GM18951 (cell line): ENCODE measurements at regions not wholly inside any gene's neighbourhood (a gene's known extent, or its start where the extent isn't known, plus 50 kb on each side); places are given as distances from the start of the nearest gene placed in this dataset.

ENCODE experiments used
- POLR2A ChIP-seq: IDR thresholded peaks from 4 replicates; pipeline ENCODE4 v1.6.1; 2011; ENCODE audit warnings: mild to moderate bottlenecking; ENCODE audit not compliant: insufficient read length, insufficient read depth; ENCODE audit errors: extremely low read depth
- in situ Hi-C: fragments of 300-500 bp; cut with MboI; formaldehyde crosslinking; loops from one replicate; pipeline ENCODE4 v1.12.0; 2022; ENCODE audit warnings: low sequenced_read_pairs, mixed read lengths, inconsistent platforms; ENCODE audit not compliant: unreplicated experiment

- no peak for TF ChIP-seq POLR2A
- in situ Hi-C loops = no loop called here
These were observed 994.2 kb downstream of the UQCRFS1 start for GRCh38 chr19:28218728-28219127.

GRCh38 chr19:28217022-28217421 is 995.9 kb downstream of the UQCRFS1 start:
- in situ Hi-C loops = no loop called here
- no peak for TF ChIP-seq POLR2A

GRCh38 chr19:28213470-28214082 is 999.4 kb downstream of the UQCRFS1 start:
- in situ Hi-C loops = no loop called here
- TF ChIP-seq POLR2A = no peak

- in situ Hi-C loops = no loop called here
- TF ChIP-seq POLR2A = no peak
These were observed 1002.1 kb downstream of the UQCRFS1 start for GRCh38 chr19:28210886-28211285.

GRCh38 chr19:28208745-28209144 is 1004.2 kb downstream of the UQCRFS1 start:
- no peak for TF ChIP-seq POLR2A
- in situ Hi-C loops = no loop called here

GRCh38 chr19:28207244-28207643 is 1005.7 kb downstream of the UQCRFS1 start:
- in situ Hi-C loops = no loop called here
- TF ChIP-seq POLR2A = no peak

GRCh38 chr19:28201462-28201943 is 1011.4 kb downstream of the UQCRFS1 start:
- in situ Hi-C loops = no loop called here
- TF ChIP-seq POLR2A = no peak

GRCh38 chr19:28199323-28199722 is 1013.6 kb downstream of the UQCRFS1 start:
- in situ Hi-C loops = no loop called here
- no peak for TF ChIP-seq POLR2A

GRCh38 chr19:28196961-28197360 is 1016.0 kb downstream of the UQCRFS1 start:
- in situ Hi-C loops = no loop called here
- no peak for TF ChIP-seq POLR2A

GRCh38 chr19:28196101-28196500 is 1016.9 kb downstream of the UQCRFS1 start:
- TF ChIP-seq POLR2A = no peak
- in situ Hi-C loops = no loop called here

- TF ChIP-seq POLR2A = no peak
These were observed 1027.3 kb downstream of the UQCRFS1 start for GRCh38 chr19:28185646-28186045.

GRCh38 chr19:28184997-28185396 is 1028.0 kb downstream of the UQCRFS1 start:
- TF ChIP-seq POLR2A = no peak
- in situ Hi-C loops = no loop called here

More at GRCh38 chr19:28185646-28186045, 1027.3 kb downstream of the UQCRFS1 start:
- in situ Hi-C loops = no loop called here

- no peak for TF ChIP-seq POLR2A
- in situ Hi-C loops = no loop called here
These were observed 1036.8 kb downstream of the UQCRFS1 start for GRCh38 chr19:28176193-28176592.

GRCh38 chr19:28171983-28172382 is 1041.0 kb downstream of the UQCRFS1 start:
- in situ Hi-C loops = no loop called here
- TF ChIP-seq POLR2A = no peak
